PC-3 (cell line): ENCODE measurements at regions not wholly inside any gene's neighbourhood (a gene's known extent, or its start where the extent isn't known, plus 50 kb on each side); places are given as distances from the start of the nearest gene placed in this dataset.

Source experiments
- ATAC-seq: fragments of 200-7000 bp; cut with Tn5 transposase; 2 replicates; pipeline ENCODE4 v1.9.1; 2020; ENCODE audit warnings: mild to moderate bottlenecking, moderate library complexity
- BruUV-seq: library from RNA; stranded (reverse); fragments of 400-500 nt; replicated peaks from 2 replicates; lab custom pipeline; 2021; lab: Mats Ljungman, UMichigan
- CTCF ChIA-PET: fragments of 300-600 bp; sonication (Branson Sonifier 250); formaldehyde crosslinking; loops from one replicate; lab custom pipeline; 2022; ENCODE audit warnings: antibody characterized with exemption; lab: Charles Lee
- POLR2A ChIA-PET: fragments of 300-600 bp; sonication (Branson Sonifier 250); formaldehyde crosslinking; loops from one replicate; lab custom pipeline; 2022; ENCODE audit warnings: antibody characterized with exemption; ENCODE audit not compliant: unreplicated experiment; lab: Charles Lee
- DNase-seq: peaks from one replicate; pipeline ENCODE4 v3.0.0-alpha.2; 2015
- H2AFZ ChIP-seq: fragments of 300-600 bp; sonication (generic); 2 replicates; pipeline ENCODE4 v1.6.0; 2016; ENCODE audit warnings: antibody characterized with exemption, low read length
- H3F3A ChIP-seq: fragments of 300-600 bp; sonication (generic); one replicate; pipeline ENCODE4 v1.6.0; 2017; ENCODE audit warnings: antibody characterized with exemption, low read length, control low read depth, mild to moderate bottlenecking; ENCODE audit not compliant: unreplicated experiment
- H3K27ac ChIP-seq: fragments of 300-600 bp; sonication (generic); 2 replicates; pipeline ENCODE4 v1.5.1; 2016; ENCODE audit warnings: mild to moderate bottlenecking, low read length
- H3K27me3 ChIP-seq: fragments of 300-600 bp; sonication (generic); 2 replicates; pipeline ENCODE4 v1.6.1; 2016; ENCODE audit warnings: low read length, mixed read lengths
- H3K36me3 ChIP-seq: fragments of 300-600 bp; sonication (generic); 2 replicates; pipeline ENCODE4 v1.6.1; 2016; ENCODE audit warnings: low read depth, mixed run types, low read length, mixed read lengths
- H3K4me1 ChIP-seq: fragments of 300-600 bp; sonication (generic); 2 replicates; pipeline ENCODE4 v1.5.1; 2016; ENCODE audit warnings: low read length; ENCODE audit not compliant: insufficient read depth
- H3K4me2 ChIP-seq: fragments of 300-600 bp; sonication (generic); 2 replicates; pipeline ENCODE4 v1.6.0; 2016; ENCODE audit warnings: low read length
- H3K4me3 ChIP-seq: fragments of 300-600 bp; sonication (generic); 2 replicates; pipeline ENCODE4 v1.5.1; 2016; ENCODE audit warnings: mild to moderate bottlenecking, low read length, mixed read lengths
- H3K79me2 ChIP-seq: fragments of 300-600 bp; sonication (generic); 2 replicates; pipeline ENCODE4 v1.6.1; 2017; ENCODE audit warnings: low read length, mixed read lengths
- H3K9ac ChIP-seq: fragments of 300-600 bp; sonication (generic); 2 replicates; pipeline ENCODE4 v1.6.0; 2016; ENCODE audit warnings: mild to moderate bottlenecking, low read length
- H3K9me2 ChIP-seq: fragments of 300-600 bp; sonication (generic); replicated peaks from 2 replicates; pipeline ENCODE4 v1.6.1; 2016; ENCODE audit warnings: mixed run types, low read length, mixed read lengths
- H3K9me3 ChIP-seq: fragments of 300-600 bp; sonication (generic); 2 replicates; pipeline ENCODE4 v1.6.1; 2016; ENCODE audit warnings: low read length, mixed read lengths
- H4K20me1 ChIP-seq: fragments of 300-600 bp; sonication (generic); 2 replicates; pipeline ENCODE4 v1.6.1; 2016; ENCODE audit warnings: low read length, mixed read lengths
- EZH2 ChIP-seq: fragments of 300-600 bp; sonication (generic); IDR thresholded peaks from one replicate; pipeline ENCODE4 v1.6.1; 2017; ENCODE audit warnings: antibody characterized with exemption, mild to moderate bottlenecking, low read length; ENCODE audit not compliant: unreplicated experiment
- EZH2phosphoT487 ChIP-seq: fragments of 300-600 bp; sonication (generic); IDR thresholded peaks from 2 replicates; pipeline ENCODE4 v1.6.1; 2018; ENCODE audit warnings: mild to moderate bottlenecking, antibody characterized with exemption, low read length, borderline replicate concordance
- intact Hi-C: fragments of 100-400 bp; cut with micrococcal nuclease; formaldehyde crosslinking; loops from 2 replicates; pipeline ENCODE4 v1.9.0; 2023
- TF ChIP-seq, protein P1 (sequence below): fragments of 300-600 bp; sonication (generic); conservative IDR thresholded peaks from 2 replicates; pipeline ENCODE4 v1.5.1; 2017; ENCODE audit warnings: antibody characterized with exemption, low read depth, mild to moderate bottlenecking, low read length

DNA sequence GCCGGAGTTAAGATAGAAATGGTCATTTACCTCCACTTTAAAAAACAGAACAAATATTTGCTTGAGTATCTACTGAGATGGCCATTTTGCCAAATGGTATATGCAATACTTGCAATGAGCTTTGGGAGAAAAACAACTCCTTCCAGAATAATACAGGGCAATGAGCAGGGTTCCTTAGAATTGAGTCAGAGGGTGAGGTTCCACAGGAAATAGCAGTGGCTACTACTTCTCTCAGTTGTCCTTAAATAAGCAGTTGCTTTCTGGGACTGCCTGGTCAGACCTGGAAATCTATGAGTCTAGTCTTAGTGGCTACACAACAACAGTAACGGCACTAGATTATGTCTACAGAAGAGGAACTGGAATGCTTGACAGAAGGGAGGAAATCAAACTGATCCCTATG lies 80.9 kb upstream of the CCDC85A start:
- Histone ChIP-seq H3K4me2 (no peak overlapping the region), H3K79me2 (no peaks in the 10 kb centered on the region), H3K27ac (no peak overlapping the region), H4K20me1 (no peaks in the 10 kb centered on the region), H3K4me3 (no peak overlapping the region), H3K9me2 (no peaks in the 10 kb centered on the region), H3K4me1 (no peaks in the 10 kb centered on the region), H3F3A (no peaks in the 10 kb centered on the region), H3K9ac (no peak overlapping the region), H3K9me3 (no peaks in the 10 kb centered on the region), H3K27me3 (peaks cover 74% of the 10 kb centered on the region), H2AFZ (no peak overlapping the region), H3K36me3 (no peaks in the 10 kb centered on the region)
- ATAC-seq (no peak), DNase-seq (peak; percentile 7)
- no peak for TF ChIP-seq EZH2phosphoT487
- TF ChIP-seq, protein P1, sequence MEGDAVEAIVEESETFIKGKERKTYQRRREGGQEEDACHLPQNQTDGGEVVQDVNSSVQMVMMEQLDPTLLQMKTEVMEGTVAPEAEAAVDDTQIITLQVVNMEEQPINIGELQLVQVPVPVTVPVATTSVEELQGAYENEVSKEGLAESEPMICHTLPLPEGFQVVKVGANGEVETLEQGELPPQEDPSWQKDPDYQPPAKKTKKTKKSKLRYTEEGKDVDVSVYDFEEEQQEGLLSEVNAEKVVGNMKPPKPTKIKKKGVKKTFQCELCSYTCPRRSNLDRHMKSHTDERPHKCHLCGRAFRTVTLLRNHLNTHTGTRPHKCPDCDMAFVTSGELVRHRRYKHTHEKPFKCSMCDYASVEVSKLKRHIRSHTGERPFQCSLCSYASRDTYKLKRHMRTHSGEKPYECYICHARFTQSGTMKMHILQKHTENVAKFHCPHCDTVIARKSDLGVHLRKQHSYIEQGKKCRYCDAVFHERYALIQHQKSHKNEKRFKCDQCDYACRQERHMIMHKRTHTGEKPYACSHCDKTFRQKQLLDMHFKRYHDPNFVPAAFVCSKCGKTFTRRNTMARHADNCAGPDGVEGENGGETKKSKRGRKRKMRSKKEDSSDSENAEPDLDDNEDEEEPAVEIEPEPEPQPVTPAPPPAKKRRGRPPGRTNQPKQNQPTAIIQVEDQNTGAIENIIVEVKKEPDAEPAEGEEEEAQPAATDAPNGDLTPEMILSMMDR: no peak
- TF ChIP-seq EZH2: no peak
- ChIA-PET CTCF (no interaction called here), POLR2A (no interaction called here)
- intact Hi-C loops: no loop called here
- BruUV-seq: no TSS peak

- no peaks in the 10 kb centered on the region for H3K9me3 ChIP-seq
- intact Hi-C loops: no loop called here
- H3K27me3 ChIP-seq: peaks cover 64% of the 10 kb centered on the region
- DNase-seq (no peak), ATAC-seq (no peak)
- POLR2A ChIA-PET: no interaction called here
- H2AFZ ChIP-seq: no peak overlapping the region
- H3K27ac ChIP-seq: no peak overlapping the region
- no peaks in the 10 kb centered on the region for H3K4me1 ChIP-seq
- CTCF ChIA-PET: no interaction called here
- H3K79me2 ChIP-seq: no peaks in the 10 kb centered on the region
- H3K36me3 ChIP-seq: no peaks in the 10 kb centered on the region
- no peak for TF ChIP-seq EZH2phosphoT487
- TF ChIP-seq EZH2: no peak
- TF ChIP-seq, protein P1: no peak
- no TSS peak for BruUV-seq
- H3K9ac ChIP-seq: no peak overlapping the region
- no peaks in the 10 kb centered on the region for H4K20me1 ChIP-seq
- no peaks in the 10 kb centered on the region for H3F3A ChIP-seq
- no peaks in the 10 kb centered on the region for H3K9me2 ChIP-seq
- no peak overlapping the region for H3K4me2 ChIP-seq
- H3K4me3 ChIP-seq: no peak overlapping the region
These were observed 78.8 kb upstream of the CCDC85A start for GRCh38 chr2:56104962-56105361.

DNA sequence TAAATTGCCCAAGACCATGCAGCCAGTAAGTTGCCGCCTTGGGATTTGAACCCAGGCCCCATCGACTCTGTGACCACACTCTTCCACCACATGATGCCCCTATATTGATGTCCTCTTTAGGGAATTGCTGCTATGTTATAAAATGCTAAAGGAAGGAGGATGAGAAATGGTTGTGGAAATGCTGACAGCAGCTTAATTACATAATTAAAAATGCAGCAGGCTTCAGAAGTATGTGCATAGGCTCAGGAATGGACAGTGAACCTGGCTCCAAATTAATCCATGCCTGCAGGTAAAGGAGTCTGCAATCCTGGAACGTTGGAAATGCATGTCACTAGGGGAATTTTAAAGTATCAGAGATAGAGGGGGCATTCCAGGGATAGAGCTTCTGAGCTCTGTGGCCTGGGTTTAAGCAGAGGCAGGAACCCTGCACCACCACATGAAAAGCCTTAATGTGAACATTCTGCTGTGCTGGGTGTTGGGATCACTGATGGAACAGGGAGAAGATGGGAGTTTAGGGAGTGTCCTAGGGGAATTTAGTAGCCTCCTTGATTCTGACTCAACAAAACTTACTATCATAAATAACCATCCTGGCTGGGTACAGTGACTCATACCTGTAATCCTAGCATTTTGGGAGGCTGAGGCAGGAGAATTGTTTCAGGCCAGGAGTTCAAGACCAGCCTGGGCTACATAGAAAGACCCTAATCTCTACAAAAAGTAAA lies 76.1 kb upstream of the CCDC85A start:
- peaks cover 51% of the 10 kb centered on the region for H3K27me3 ChIP-seq
- H3K27ac ChIP-seq: no peak overlapping the region
- no peaks in the 10 kb centered on the region for H3K9me3 ChIP-seq
- no peaks in the 10 kb centered on the region for H4K20me1 ChIP-seq
- no peaks in the 10 kb centered on the region for H3K9me2 ChIP-seq
- no peaks in the 10 kb centered on the region for H3K79me2 ChIP-seq
- ChIA-PET CTCF (no interaction called here), POLR2A (no interaction called here)
- TF ChIP-seq, protein P1: no peak
- no peak for TF ChIP-seq EZH2phosphoT487
- TF ChIP-seq EZH2: no peak
- no peak for ATAC-seq
- H3F3A ChIP-seq: no peaks in the 10 kb centered on the region
- H3K4me3 ChIP-seq: no peak overlapping the region
- intact Hi-C loops: no loop called here
- no peaks in the 10 kb centered on the region for H3K4me1 ChIP-seq
- H3K36me3 ChIP-seq: no peaks in the 10 kb centered on the region
- no peak overlapping the region for H2AFZ ChIP-seq
- H3K4me2 ChIP-seq: no peak overlapping the region
- no TSS peak for BruUV-seq
- H3K9ac ChIP-seq: no peak overlapping the region
- peak; percentile 6 for DNase-seq
